Natural killer cell (primary cell): ENCODE measurements at regions not wholly inside any gene's neighbourhood (a gene's known extent, or its start where the extent isn't known, plus 50 kb on each side); places are given as distances from the start of the nearest gene placed in this dataset.

Experiments
- ATAC-seq, 3 donors: fragments of 150-1000 bp in 2 of 3; fragments of 200-7000 bp in 1 of 3; cut with Tn5 transposase; 1 replicate in 1 of 3; 2 replicates in 2 of 3; pipeline ENCODE4 v1.10.0; 2021; ENCODE audit warnings: mild to moderate bottlenecking in 2 of 3, moderate library complexity in 2 of 3
- DNase-seq, 2 donors: peaks; one replicate each; pipeline versions ENCODE4 v3.0.0 to v3.0.0-alpha.2; 2013 to 2021; ENCODE audit warnings: mixed read lengths in 1 of 2
- H3K27ac ChIP-seq: one replicate; pipeline ENCODE4 v1.5.1; 2013; ENCODE audit warnings: mild to moderate bottlenecking, low read length
- H3K27me3 ChIP-seq: one replicate; pipeline ENCODE4 v1.6.1; 2013; ENCODE audit warnings: low read length; ENCODE audit not compliant: control insufficient read depth, insufficient read depth
- H3K36me3 ChIP-seq: one replicate; pipeline ENCODE4 v1.6.1; 2013; ENCODE audit warnings: low read length; ENCODE audit not compliant: control insufficient read depth, insufficient read depth
- H3K4me1 ChIP-seq: one replicate; pipeline ENCODE4 v1.6.1; 2013; ENCODE audit warnings: low read length; ENCODE audit not compliant: control insufficient read depth, insufficient read depth
- H3K4me3 ChIP-seq: one replicate; pipeline ENCODE4 v1.5.1; 2013; ENCODE audit warnings: low read length
- H3K9me3 ChIP-seq: one replicate; pipeline ENCODE4 v1.6.1; 2013; ENCODE audit warnings: low read length; ENCODE audit not compliant: control insufficient read depth, insufficient read depth
- H3K27ac Mint-ChIP-seq, 2 donors: one replicate each; pipeline ENCODE4 v1.8.0; 2022; ENCODE audit warnings: mild to moderate bottlenecking in 2 of 2, mixed read lengths in 2 of 2, moderate library complexity in 1 of 2
- H3K27me3 Mint-ChIP-seq, 2 donors: one replicate each; pipeline ENCODE4 v1.8.0; 2022; ENCODE audit warnings: low read depth in 2 of 2, mixed read lengths in 2 of 2
- H3K36me3 Mint-ChIP-seq: one replicate; pipeline ENCODE4 v1.8.0; 2022; ENCODE audit warnings: mixed read lengths
- H3K4me1 Mint-ChIP-seq, 2 donors: one replicate each; pipeline ENCODE4 v1.8.0; 2022; ENCODE audit warnings: mixed read lengths in 2 of 2
- H3K4me3 Mint-ChIP-seq: one replicate; pipeline ENCODE4 v1.8.0; 2022; ENCODE audit warnings: mild to moderate bottlenecking, moderate library complexity, mixed read lengths
- H3K9me3 Mint-ChIP-seq, 2 donors: one replicate each; pipeline ENCODE4 v1.8.0; 2022; ENCODE audit warnings: mixed read lengths in 2 of 2
- CTCF ChIP-seq: fragments of 200-600 bp; IDR thresholded peaks from one replicate; pipeline ENCODE4 v1.8.0; 2022; ENCODE audit warnings: antibody characterized with exemption
- WGBS: methylation state at CpG from one replicate; pipeline ENCODE4 v1.1.7; 2013; ENCODE audit warnings: missing lambda C conversion rate; ENCODE audit not compliant: insufficient coverage; 5-methylcytosine and 5-hydroxymethylcytosine counted together
- intact Hi-C: fragments of 100-400 bp; cut with micrococcal nuclease; formaldehyde crosslinking; loops from one replicate; pipeline ENCODE4 v1.14.2; 2022

GRCh38 chr12:131589221-131589897 lies 121.5 kb upstream of the SFSWAP start:
- H3K36me3 ChIP-seq, result no peaks in the 10 kb centered on the region
- Mint-ChIP-seq H3K27me3 (peaks cover 2 to 5% of the 10 kb centered on the region in 2 donors), H3K4me3 (no peak overlapping the region), H3K36me3 (no peaks in the 10 kb centered on the region), H3K4me1 (peaks cover 15 to 27% of the 10 kb centered on the region in 2 donors), H3K27ac (no peak overlapping the region), H3K9me3 (no peaks in the 10 kb centered on the region)
- TF ChIP-seq CTCF, result no peak
- H3K9me3 ChIP-seq, result peaks cover 2% of the 10 kb centered on the region
- no peak for ATAC-seq
- peaks cover 11% of the 10 kb centered on the region for H3K4me1 ChIP-seq
- H3K4me3 ChIP-seq, result no peak overlapping the region
- H3K27me3 ChIP-seq, result no peaks in the 10 kb centered on the region
- intact Hi-C loops, result no loop called here
- 87% methylated on average over 9 of the region's 11 CpGs for WGBS
- DNase-seq, result no peak
- H3K27ac ChIP-seq, result no peak overlapping the region

GRCh38 chr12:131589966-131590365 lies 120.9 kb upstream of the SFSWAP start:
- TF ChIP-seq CTCF, result no peak
- ATAC-seq, result no peak

GRCh38 chr12:131591136-131591535 lies 119.8 kb upstream of the SFSWAP start:
- 81% methylated on average over 4 of the region's 7 CpGs for WGBS
- DNase-seq (no peak), ATAC-seq (no peak)
- H3K36me3 ChIP-seq, result no peaks in the 10 kb centered on the region
- peaks cover 11% of the 10 kb centered on the region for H3K4me1 ChIP-seq
- TF ChIP-seq CTCF, result no peak
- Mint-ChIP-seq H3K9me3 (no peaks in the 10 kb centered on the region), H3K36me3 (no peaks in the 10 kb centered on the region), H3K4me3 (no peak overlapping the region), H3K4me1 (peaks cover 15 to 27% of the 10 kb centered on the region in 2 donors), H3K27ac (no peak overlapping the region), H3K27me3 (no peaks in the 10 kb centered on the region)
- no peaks in the 10 kb centered on the region for H3K27me3 ChIP-seq
- no peak overlapping the region for H3K27ac ChIP-seq
- H3K4me3 ChIP-seq, result no peak overlapping the region
- intact Hi-C loops, result no loop called here
- H3K9me3 ChIP-seq, result peaks cover 2% of the 10 kb centered on the region

More at GRCh38 chr12:131589966-131590365, 120.9 kb upstream of the SFSWAP start:
- Mint-ChIP-seq H3K36me3 (no peaks in the 10 kb centered on the region), H3K27ac (no peak overlapping the region), H3K27me3 (peaks cover 0 to 3% of the 10 kb centered on the region in 2 donors), H3K4me3 (no peak overlapping the region), H3K9me3 (no peaks in the 10 kb centered on the region), H3K4me1 (peaks cover 15 to 27% of the 10 kb centered on the region in 2 donors)
- Histone ChIP-seq H3K4me1 (peaks cover 11% of the 10 kb centered on the region), H3K9me3 (peaks cover 2% of the 10 kb centered on the region), H3K4me3 (no peak overlapping the region), H3K27ac (no peak overlapping the region), H3K36me3 (no peaks in the 10 kb centered on the region), H3K27me3 (no peaks in the 10 kb centered on the region)
- intact Hi-C loops, result no loop called here
- no peak for DNase-seq
